ENCODE measurements at regions not wholly inside any gene's neighbourhood (a gene's known extent, or its start where the extent isn't known, plus 50 kb on each side); places are given as distances from the start of the nearest gene placed in this dataset.
"Not testable (repeated sequence)": the region's sequence is repeated elsewhere in the genome, so short reads cannot be mapped to it uniquely, and the experiment has no call there.

- no peak overlapping the region for H3K27ac ChIP-seq
- no peaks in the 10 kb centered on the region for H3K36me3 ChIP-seq (replicated peaks)
- no peak overlapping the region for H3K4me3 ChIP-seq (ENCODE audit: low read depth, low read length)
- no peaks in the 10 kb centered on the region for H3K27me3 ChIP-seq (replicated peaks)
- DNase-seq: no peak
- in situ Hi-C loops (cut with HindIII; ENCODE audit: low pct_ligation_motif_present, low sequenced_read_pairs): no loop called here
- TF ChIP-seq, protein P1, sequence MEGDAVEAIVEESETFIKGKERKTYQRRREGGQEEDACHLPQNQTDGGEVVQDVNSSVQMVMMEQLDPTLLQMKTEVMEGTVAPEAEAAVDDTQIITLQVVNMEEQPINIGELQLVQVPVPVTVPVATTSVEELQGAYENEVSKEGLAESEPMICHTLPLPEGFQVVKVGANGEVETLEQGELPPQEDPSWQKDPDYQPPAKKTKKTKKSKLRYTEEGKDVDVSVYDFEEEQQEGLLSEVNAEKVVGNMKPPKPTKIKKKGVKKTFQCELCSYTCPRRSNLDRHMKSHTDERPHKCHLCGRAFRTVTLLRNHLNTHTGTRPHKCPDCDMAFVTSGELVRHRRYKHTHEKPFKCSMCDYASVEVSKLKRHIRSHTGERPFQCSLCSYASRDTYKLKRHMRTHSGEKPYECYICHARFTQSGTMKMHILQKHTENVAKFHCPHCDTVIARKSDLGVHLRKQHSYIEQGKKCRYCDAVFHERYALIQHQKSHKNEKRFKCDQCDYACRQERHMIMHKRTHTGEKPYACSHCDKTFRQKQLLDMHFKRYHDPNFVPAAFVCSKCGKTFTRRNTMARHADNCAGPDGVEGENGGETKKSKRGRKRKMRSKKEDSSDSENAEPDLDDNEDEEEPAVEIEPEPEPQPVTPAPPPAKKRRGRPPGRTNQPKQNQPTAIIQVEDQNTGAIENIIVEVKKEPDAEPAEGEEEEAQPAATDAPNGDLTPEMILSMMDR (IDR thresholded peaks at IDR 0.05; ENCODE audit: low read depth, low read length, missing control alignments): no peak
Measured at GRCh38 chr1:219067350-219067712, 106.3 kb upstream of the LYPLAL1 start.

DNA sequence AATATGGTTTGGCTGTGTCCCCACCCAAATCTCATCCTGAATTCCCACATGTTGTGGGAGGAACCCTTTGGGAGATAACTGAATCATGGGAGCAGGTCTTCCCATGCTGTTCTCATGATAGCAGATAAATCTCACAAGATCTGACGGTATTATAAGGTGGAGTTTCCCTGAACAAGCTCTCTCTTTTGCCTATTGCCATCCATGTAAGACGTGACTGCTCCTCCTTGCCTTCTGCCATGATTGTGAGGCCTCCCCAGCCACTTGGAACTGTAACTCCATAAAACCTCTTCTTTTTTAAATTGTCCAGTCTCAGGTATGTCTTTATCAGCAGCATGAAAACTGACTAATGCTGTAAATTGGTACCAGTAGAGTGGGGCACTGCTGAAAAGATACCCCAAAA lies 103.3 kb upstream of the LYPLAL1 start:
- H3K27me3 ChIP-seq (replicated peaks); in situ Hi-C loops (cut with HindIII; ENCODE audit: low pct_ligation_motif_present, low sequenced_read_pairs); DNase-seq; H3K27ac ChIP-seq; H3K4me3 ChIP-seq (ENCODE audit: low read depth, low read length); H3K36me3 ChIP-seq (replicated peaks): not testable (repeated sequence)

DNA sequence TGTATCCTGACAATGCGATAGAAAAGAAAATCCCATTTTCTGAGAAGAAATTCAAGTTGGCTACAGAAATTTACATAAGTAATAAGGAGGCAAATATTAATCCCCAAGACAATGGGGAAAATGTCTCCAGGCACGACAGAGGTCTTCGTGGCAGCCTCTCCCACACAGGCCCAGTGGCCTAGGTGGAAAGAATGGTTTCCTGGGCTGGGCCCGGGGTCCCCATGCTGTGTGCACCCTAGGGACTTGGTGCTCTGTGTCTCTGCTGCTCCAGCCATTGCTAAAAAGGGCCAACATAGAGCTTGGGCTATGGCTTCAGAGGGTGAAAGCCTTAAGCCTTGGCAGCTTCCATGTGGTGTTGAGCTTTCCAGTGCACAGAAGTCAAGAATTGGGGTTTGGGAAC lies 102.5 kb upstream of the LYPLAL1 start:
- DNase-seq: no peak
- Histone ChIP-seq H3K27ac (no peak overlapping the region), H3K36me3 (replicated peaks) (no peaks in the 10 kb centered on the region), H3K27me3 (replicated peaks) (no peaks in the 10 kb centered on the region), H3K4me3 (ENCODE audit: low read depth, low read length) (no peak overlapping the region)
- TF ChIP-seq, protein P1 (IDR thresholded peaks at IDR 0.05; ENCODE audit: low read depth, low read length, missing control alignments): no peak
- in situ Hi-C loops (cut with HindIII; ENCODE audit: low pct_ligation_motif_present, low sequenced_read_pairs): no loop called here

GRCh38 chr1:219072329-219072728 lies 101.3 kb upstream of the LYPLAL1 start:
- Histone ChIP-seq H3K4me3 (ENCODE audit: low read depth, low read length) (no peak overlapping the region), H3K27ac (no peak overlapping the region), H3K36me3 (replicated peaks) (no peaks in the 10 kb centered on the region), H3K27me3 (replicated peaks) (no peaks in the 10 kb centered on the region)
- TF ChIP-seq, protein P1 (IDR thresholded peaks at IDR 0.05; ENCODE audit: low read depth, low read length, missing control alignments): no peak
- in situ Hi-C loops (cut with HindIII; ENCODE audit: low pct_ligation_motif_present, low sequenced_read_pairs): no loop called here
- no peak for DNase-seq

DNA sequence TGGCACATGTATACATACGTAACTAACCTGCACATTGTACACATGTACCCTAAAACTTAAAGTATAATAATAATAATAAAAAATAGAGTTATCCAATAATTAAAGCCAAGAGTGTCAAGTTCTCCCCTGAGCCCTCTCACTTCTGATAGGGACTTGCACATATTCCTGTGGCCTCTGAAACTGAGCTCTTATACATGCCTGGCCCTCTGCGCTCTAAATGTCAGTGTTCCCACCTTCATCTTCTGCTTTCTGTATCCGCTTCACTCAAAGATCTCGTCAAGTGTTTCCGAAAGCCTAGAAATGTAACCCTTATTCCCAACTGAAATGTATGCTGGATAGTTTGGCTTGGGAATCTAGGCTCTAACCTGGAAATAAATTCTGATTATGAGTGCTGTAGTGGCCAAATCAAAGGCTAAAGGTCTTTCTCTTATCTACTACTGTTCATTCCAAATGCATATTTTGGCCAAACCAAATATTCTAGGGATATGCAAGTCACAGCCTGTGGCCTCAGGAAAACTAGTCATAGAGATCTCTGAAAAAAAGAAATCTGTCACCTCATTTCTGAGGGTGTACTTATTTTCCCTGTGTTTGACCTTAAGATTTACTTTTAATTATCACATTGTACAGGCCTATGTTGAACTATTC lies 99.5 kb upstream of the LYPLAL1 start:
- TF ChIP-seq, protein P1 (IDR thresholded peaks at IDR 0.05; ENCODE audit: low read depth, low read length, missing control alignments): no peak
- Histone ChIP-seq H3K36me3 (replicated peaks) (no peaks in the 10 kb centered on the region), H3K27ac (no peak overlapping the region), H3K27me3 (replicated peaks) (no peaks in the 10 kb centered on the region), H3K4me3 (ENCODE audit: low read depth, low read length) (no peak overlapping the region)
- no peak for DNase-seq
- in situ Hi-C loops (cut with HindIII; ENCODE audit: low pct_ligation_motif_present, low sequenced_read_pairs): no loop called here

DNA sequence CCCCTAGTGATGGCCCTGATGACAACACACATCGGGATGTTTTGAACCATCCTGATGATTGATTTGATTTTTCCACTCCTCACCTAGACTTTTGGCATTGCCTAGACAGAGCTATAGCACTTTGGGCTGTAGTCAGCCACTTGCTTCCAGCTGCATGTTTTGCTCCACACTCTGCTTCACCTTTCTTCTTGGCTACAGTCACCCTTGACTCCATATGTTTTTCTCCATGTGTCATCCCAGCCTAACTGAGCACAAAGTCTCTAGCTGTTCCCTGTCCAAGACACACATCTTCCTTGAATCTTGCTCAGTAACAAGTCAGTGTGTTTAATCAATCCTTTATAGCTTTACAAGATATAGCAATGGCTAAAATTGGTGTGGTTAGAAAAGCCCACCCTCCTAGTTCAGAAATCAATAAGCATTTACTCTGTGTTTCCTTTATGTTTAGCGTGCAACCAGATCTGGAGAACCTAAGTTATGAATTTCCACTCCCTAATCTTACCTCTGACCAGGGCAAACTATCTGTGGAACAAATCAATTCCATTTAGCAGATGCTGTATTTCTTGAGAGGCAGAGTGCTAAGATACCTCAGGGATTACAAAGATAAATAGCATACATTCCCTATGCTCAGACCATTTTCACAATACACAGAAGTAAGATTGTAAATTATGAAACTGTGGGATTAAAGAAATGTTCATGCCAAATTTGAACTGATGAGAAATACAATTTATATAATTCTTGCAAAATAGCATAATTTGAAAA lies 98.4 kb upstream of the LYPLAL1 start:
- no peak overlapping the region for H3K4me3 ChIP-seq (ENCODE audit: low read depth, low read length)
- no peaks in the 10 kb centered on the region for H3K36me3 ChIP-seq (replicated peaks)
- H3K27me3 ChIP-seq (replicated peaks): no peaks in the 10 kb centered on the region
- TF ChIP-seq, protein P1 (IDR thresholded peaks at IDR 0.05; ENCODE audit: low read depth, low read length, missing control alignments): no peak
- DNase-seq: no peak
- H3K27ac ChIP-seq: no peak overlapping the region
- in situ Hi-C loops (cut with HindIII; ENCODE audit: low pct_ligation_motif_present, low sequenced_read_pairs): no loop called here
